Cerebellar cortex (tissue), 1 donor: ENCODE measurements at regions not wholly inside any gene's neighbourhood (a gene's known extent, or its start where the extent isn't known, plus 50 kb on each side); places are given as distances from the start of the nearest gene placed in this dataset.
"Not testable (repeated sequence)": the region's sequence is repeated elsewhere in the genome, so short reads cannot be mapped to it uniquely, and the experiment has no call there.

Source experiments
- DNase-seq: peaks from one replicate; pipeline ENCODE4 v3.0.0-alpha.2; 2015; ENCODE audit warnings: low spot score

DNA sequence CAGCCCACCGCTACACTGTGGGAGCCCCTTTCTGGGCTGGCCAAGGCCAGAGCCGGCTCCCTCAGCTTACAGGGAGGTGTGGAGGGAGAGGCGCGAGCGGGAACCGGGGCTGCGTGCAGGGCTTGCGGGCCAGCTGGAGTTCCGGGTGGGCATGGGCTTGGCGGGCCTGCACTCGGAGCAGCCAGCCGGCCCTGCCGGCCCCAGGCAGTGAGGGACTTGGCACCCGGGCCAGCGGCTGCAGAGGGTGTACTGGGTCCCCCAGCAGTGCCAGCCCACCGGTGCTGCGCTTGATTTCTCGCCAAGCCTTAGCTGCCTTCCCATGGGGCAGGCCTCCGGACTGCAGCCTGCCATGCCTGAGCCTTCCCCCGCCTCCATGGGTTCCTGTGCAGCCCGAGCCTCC lies 306.2 kb downstream of the PPP4R3C start:
- DNase-seq = not testable (repeated sequence)

DNA sequence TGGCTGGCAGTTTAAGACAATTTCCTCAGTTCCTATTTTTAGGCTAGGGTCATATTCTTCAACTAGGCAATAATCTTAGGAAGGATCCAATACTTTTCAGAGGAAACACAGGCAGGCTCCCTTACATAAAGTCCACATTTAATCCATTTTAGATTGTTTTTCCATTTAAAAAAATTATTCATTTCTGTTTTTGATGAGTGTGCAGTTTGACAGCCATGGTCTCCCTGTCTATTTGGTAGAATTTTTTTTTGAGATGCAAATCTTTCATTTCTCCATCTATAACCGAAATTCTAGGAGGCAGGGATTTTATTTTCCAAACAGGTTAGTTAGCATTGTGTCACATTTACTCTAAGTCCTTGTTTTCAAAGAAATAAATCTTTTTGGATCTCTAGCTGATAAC lies 326.8 kb downstream of the PPP4R3C start:
- no peak for DNase-seq

DNA sequence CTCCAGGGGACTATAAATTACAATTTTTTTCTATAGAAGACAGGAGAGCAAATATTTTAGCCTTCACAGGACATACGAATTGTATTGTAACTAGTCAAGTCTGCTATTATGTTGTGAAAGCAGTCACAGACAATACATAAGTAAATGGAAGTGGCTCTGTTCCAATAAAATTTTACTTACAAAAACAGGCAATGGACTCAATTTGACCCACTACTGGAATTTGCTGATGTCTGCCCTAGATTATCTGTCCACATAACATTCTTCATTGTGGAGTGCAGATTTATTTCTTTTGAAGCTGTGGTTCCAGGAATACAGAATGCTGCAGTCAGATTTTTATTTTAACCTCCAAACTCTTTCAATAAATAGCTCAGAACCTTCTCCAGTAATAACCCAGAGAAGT lies 330.3 kb downstream of the PPP4R3C start:
- DNase-seq = no peak

DNA sequence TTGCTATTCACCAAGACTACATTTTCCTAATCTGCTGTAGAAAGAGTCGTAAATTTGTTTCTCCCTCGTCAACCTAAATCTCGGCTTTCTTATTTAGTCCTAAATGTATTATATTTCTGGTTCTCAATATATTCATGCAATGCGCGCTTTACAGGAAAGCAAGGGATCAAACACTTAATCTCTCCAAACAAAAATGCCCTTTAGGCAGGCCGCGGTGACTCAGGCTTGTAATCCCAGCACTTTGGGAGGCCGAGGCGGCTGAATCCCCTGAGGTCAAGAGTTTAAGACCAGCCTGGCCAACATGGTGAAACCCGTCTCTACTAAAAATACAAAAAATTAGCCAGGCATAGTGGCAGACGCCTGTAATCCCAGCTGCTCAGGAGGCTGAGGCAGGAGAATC lies 376.0 kb downstream of the PPP4R3C start:
- DNase-seq = not testable (repeated sequence)

DNA sequence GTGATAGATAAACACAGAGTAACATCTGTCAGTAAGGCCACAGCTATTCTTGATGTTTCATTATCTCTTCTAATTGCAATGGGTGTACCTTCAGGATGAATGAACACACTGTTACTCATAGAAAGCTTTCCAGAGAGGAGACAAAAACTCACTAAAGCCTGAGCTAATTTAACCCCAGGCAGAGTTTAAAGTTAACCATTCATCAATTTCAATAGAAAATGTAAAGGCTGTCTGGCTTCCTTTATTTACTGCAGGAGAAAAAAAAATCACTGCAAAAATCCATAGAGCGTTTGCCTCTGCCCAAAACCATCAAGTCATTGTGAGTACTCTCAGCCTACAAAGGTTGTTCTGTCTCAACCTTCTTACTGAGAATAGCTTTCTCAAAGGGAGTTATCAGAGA lies 376.9 kb downstream of the PPP4R3C start:
- DNase-seq = no peak

DNA sequence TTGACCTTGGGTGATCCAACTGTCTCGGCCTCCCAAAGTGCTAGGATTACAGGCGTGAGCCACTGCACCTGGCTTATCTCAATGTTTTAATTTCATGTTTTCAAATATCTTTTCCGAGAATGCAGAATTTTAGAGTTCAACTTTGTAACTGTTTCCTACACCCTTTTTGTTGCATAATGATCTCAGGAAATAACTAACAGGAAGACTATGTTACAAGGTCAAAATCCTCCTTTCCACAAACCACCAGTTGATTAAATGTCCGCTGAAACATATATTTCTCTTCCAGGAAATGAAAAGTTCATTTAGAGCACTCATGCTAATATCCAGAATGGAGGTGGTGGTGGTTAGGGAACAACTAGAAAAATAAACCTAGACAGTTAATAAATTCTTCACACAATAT lies 377.8 kb downstream of the PPP4R3C start:
- DNase-seq = no peak

DNA sequence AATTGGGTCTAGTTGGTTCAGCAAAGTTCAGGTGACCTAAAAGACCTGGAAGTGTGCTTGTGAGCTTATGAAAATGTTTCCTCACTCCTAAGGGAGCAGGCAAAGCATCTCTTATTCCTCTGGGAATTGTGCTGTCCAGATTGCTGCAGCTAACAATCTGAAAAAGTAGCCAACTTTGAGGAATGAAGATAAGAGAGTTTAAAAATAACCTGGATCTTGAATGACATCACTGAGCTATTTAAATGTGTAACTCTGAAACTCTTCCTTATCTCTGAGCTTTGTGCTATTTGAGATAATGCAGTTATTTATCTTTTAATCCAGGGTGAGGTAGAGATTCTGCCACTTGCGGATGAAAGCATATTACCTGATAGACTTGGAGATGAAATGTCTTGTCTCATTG lies 384.8 kb downstream of the PPP4R3C start:
- no peak for DNase-seq

DNA sequence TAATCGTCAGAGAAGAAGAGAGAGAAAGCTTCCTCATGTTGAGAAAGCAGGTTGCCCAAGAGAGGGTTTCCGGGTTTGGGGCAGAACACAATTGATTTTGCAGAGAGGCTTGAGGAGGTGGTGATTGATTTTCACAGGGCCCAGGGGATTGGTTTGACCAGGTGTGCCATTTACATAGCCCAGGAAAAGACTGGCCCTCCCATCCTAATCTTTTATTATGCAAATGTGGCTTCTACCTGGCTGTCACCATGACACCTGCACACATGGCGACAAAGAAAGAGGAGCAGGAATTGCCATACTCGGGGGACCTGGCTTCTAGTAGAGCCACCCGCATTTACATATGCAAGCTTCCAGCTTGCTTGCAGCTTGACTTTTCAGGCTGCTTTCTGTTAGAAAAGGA lies 405.3 kb downstream of the PPP4R3C start:
- no peak for DNase-seq

DNA sequence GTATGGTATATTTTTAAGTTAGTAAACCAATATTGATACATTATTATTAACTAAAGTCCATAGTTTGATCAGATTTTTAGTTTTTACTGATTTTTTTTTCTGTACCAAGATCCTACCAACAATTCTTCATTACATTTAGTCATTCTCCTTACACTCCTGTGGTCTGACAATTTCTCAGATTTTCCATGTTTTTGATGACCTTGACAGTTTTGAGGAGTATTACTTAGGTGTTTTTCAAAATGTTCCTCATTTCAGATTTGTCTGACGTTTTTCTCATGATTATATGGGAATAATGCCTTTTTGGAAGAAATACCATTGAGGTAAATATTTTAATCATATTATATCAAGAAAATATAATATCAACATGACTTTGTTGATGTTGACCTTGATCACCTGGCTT lies 423.8 kb downstream of the PPP4R3C start:
- DNase-seq = no peak

DNA sequence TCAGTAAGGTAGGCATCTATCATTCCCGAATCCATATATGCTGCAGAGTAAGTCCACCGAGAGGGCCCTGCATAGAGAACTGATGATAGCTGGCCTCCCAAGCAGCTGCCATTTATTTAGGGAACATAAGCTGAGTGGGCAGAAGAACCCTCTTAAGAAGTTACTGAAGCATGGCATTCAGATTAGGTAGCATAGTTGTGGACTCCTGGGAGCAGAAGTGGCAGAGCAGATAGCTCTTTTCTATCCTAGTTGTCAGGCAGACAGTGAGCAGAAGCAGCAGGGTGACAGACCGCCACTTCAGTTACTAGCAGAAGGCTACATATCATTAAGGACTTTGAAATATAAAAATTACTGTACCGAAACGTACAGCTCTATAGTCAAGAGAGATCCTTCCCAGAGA lies 454.7 kb downstream of the PPP4R3C start:
- DNase-seq = no peak

DNA sequence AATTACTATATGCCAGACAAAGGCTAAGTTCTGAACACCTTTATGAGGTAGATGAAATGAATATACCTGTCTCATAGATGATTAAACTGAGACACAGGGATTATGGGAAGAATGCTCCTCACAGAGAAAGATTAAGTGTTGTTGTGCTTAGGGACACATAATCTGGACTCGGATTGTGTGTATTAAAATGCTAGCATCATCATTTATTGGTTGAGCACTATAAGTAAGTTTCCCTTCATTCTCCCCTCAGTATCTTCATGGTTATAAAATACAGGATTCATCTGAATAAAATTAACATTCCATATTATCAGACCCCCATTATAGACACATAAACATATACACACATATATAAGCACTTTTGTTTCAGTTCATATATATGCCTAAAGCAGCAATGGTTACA lies 463.5 kb downstream of the PPP4R3C start:
- no peak for DNase-seq

DNA sequence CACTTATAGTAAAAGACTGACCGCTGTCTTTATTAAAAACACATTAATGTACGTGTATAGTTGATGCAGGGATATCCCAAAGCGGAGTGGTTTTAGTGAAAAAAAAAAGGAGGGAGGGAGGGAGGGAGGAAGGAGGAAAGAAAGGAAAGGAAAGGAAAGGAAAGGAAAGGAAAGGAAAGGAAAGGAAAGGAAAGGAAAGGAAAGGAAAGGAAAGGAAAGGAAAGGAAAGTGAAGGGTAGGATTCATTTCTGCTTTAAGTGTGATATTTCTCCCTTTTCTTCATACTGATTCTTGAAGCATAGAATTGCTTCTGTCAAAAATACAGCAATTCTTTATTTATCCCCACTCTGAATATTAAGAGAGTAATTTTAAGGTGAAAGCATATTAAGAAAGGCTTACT lies 504.9 kb downstream of the PPP4R3C start:
- no peak for DNase-seq

DNA sequence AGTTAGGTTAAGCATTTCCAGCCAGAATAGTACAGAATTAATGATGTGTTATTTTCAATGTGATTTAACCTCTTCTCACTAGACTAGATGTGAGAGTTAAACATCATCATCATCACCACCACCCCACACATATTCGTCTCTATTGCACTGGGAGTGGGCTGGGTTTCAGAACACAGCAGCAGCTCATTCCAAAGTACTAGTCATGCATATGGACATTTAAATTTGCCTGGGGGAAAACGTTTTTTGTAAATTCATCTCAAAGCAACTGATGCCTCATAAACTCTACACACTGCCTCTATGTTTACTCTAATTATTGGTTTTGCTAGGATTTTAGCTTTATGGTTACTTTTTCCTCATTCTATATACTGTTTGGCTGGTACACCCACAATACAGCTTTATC lies 509.1 kb downstream of the PPP4R3C start:
- DNase-seq = no peak

DNA sequence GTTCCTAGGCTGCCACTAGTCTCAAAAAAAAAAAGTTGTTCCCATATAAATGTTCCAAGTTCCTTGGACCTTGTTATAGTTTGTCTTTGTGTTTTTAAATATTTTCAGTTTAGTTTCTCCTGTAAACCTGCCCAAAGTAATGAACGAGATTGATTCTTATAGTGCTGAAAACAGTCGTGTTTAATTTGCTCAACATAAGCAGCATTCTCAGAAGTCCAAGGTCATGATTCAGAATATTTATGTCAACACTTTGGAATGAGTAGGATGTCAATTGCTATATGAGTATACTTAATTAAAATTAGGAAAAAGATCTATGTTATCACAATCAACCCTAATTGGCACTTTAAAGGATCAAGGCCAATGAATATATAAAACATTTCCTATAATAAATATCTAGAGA lies 510.9 kb downstream of the PPP4R3C start:
- no peak for DNase-seq

DNA sequence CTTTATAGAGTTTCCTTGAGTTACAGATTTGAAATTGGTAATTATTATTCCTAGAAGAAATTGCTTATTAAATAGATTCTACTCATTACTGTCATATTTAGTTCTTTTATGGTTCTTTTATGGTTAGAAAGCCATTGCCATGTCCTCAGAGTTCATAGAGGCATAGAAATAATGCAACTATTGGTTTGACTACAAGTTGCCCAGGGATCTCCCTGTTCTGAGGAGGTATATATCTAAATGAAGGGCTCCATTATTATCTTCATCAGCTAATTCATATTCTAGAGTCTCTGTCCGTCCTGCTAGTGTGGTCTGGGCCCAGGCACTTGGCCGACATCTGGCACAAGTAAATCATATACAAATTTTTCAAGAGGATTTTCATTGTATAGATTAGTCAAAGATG lies 535.7 kb downstream of the PPP4R3C start:
- DNase-seq = no peak

DNA sequence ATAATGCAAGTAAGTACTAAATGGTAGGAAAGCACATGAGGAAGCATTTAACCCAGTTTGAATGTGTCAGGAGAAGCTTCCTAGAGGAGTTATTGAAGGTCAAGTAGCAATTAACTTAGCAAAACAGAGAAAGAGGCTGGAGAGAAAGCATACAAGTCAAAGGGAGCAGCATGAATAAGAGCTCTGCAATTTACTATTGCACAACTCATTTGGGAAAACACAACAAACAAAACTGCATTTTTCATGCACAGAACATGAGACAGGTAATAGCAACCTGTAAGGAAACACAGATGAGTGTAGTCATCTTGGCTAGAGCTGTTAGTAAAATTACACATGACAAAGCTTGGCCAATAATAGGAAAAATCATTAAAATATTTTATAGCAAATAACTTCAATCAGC lies 538.1 kb downstream of the PPP4R3C start:
- no peak for DNase-seq

DNA sequence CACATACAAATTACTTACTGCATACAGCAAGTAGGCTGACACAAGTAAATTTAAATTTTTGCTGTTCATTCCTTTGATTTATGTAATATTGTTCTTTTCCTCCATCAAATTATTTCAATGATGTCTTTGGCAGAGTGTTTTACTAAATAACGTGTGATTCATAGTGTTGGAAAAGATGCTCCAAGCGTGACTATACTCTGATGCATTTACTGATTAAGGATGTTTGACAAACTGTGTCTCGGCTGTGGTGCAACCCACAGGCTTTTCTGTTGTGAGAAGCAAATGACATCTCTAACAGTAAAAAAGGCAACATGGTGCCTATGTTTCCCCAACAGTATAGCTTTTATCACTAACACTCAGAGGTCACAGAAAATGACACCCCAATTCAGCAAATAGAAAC lies 540.9 kb downstream of the PPP4R3C start:
- no peak for DNase-seq

DNA sequence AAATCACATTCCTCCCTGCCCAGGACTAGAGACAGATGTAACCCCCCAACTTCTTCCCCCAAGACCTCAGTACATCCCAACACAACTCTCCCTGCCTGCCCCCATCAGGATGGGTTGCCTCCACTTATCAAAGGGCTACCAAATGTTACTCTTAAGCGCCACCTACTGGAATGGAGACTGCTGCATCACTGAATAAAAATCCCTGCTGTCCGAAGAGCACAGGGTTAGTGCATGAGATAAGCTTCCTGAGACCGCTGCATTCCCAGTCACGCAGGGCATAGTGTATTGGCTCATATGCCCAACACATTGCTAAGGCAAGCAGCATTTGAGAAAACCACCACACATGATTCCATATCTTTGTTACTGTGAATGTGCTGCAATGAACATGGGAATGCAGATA lies 544.5 kb downstream of the PPP4R3C start:
- DNase-seq = peak; percentile 0

DNA sequence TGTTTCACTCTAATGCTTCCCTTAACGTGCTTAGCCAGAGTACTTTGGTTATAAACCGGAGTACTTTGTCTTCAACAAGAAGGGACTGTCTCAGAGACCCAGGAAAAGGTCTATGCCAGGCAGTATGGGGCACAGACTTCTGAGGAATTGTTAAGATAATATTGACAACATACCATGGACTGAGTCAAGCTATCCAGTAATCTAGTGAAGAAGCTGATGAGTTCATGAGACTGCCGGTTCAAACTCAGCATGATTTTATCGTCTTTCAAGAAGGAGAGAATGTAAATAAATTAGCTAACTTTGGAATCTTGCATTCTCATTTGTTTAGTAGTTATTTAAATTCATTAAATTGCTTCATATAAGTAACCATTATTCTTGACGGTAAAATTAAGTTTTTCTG lies 546.1 kb downstream of the PPP4R3C start:
- no peak for DNase-seq

DNA sequence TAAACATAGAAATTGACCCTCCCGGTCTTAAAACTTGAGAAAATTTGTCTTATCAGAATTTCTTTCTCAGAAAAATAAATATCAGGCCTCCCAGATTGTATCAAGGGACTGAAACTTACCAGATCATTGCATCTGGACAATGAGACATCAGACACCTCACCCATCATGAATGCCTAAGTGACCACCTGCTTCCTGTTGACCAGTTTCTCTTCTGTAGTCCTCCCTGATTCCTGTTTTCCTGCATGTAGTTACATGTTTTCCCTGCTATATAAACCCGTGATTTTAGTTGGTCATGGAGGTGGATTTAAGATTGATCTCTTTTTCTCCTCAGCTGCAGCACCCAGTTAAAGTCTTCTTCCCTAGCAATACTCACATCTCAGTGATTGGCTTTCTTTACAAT lies 548.1 kb downstream of the PPP4R3C start:
- DNase-seq = no peak

DNA sequence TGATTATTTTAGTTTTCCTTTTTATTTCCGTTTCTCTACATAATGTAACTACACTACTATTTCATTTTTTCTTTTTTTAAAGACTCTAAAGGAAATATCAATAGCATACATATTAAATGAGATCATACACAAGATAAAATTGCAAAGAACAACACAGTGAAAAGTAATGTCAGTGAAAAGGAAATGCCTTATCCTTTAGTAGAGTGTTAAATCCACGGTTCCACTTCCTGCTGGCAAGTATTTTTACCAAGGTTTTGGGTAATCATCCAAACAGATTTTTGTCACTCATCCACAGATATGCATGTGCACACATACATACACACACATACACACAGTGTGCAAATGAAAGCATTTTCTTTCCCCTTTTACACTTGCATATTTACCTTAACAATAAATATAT lies 548.9 kb downstream of the PPP4R3C start:
- no peak for DNase-seq

DNA sequence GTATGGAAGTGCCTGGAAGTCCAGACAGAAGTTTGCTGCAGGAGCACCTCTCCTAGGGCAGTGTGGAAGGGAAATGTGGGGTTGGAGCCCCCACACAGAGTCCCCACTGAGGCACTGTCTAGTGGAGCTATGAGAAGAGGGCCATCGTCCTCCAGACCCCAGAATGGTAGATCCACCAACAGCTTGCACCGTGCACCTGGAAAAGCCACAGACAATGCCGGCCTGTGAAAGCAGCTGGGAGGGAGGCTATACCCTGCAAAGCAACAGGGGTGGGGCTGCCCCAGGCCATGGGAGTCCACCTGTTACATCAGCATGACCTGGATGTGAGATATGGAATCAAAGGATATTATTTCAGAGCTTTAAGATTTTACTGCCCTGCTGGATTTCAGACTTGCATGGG lies 551.4 kb downstream of the PPP4R3C start:
- not testable (repeated sequence) for DNase-seq

DNA sequence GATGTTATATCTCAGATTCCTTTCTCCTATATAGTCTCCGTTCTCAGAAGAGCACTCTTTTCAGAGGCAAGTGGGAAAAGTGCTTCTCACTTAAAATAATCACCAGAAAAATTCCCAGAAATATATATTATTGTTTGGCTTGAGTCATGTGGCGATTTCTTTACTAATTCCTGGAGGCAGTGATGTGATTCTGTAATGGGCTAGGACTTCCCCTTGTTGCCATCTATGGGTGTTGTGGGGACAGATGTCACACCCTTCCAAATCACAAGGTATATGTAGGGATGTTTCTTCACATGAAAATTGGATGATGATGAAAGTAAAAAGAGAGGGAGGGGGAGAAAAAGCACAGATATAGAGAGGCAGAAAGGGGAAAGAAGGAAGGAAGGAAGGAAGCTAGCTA lies 553.4 kb downstream of the PPP4R3C start:
- no peak for DNase-seq

DNA sequence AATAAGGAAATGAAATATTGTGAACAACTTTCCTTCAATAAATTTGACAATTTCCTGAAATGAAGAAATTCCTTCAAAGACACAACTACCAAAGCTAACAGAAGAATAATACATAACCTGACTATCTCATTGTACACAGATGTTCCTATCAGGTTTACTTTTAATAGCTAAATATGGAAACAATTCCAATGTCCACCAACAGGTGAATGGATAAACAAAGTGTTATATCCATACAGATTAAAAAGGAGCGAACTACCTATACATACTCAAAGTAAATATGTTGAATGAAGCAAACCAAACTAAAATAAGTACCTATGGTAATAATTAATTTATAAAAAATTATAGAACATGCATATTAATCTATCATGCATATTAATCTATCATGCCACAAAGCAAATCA lies 554.9 kb downstream of the PPP4R3C start:
- no peak for DNase-seq

DNA sequence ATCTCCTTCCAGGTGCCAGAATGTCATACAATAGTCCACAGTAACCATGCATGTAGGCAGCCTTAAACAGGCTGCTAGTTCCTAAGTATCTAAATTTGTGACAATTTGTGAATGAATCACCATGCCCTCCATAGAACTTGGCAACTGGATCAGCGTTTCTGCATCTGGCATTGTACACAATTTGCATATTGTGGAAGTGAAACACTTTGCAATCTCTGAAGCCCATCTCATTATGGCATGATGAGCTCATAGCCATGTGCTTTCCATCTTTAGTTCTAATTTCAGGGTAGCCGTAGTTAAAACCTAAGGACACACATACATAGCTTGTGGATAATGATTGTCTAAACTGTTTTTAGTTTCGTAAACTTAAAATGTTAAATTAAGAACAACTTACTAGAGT lies 573.6 kb downstream of the PPP4R3C start:
- DNase-seq = no peak
